ENCODE measurements at regions not wholly inside any gene's neighbourhood (a gene's known extent, or its start where the extent isn't known, plus 50 kb on each side); places are given as distances from the start of the nearest gene placed in this dataset.

DNA sequence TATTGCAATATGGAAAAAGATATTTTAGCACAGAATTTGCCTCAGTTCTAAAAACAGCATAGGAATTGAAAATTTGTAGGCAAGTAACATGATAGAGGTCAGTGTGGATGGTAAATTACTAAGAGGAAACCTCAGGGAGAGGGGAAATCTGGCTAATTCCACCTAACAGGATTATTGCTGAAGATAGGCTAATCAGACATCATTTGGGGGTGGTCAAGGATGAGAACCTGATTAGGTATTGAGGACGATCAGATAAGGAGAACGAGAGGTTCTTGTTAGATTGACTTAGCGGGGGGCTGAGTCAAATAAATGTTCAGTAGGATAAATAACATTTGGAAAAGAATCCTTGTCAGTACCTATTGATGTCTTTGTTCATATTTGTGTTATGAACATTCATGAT lies 543.2 kb upstream of the LRRTM4 start:
- TF ChIP-seq, protein P1, sequence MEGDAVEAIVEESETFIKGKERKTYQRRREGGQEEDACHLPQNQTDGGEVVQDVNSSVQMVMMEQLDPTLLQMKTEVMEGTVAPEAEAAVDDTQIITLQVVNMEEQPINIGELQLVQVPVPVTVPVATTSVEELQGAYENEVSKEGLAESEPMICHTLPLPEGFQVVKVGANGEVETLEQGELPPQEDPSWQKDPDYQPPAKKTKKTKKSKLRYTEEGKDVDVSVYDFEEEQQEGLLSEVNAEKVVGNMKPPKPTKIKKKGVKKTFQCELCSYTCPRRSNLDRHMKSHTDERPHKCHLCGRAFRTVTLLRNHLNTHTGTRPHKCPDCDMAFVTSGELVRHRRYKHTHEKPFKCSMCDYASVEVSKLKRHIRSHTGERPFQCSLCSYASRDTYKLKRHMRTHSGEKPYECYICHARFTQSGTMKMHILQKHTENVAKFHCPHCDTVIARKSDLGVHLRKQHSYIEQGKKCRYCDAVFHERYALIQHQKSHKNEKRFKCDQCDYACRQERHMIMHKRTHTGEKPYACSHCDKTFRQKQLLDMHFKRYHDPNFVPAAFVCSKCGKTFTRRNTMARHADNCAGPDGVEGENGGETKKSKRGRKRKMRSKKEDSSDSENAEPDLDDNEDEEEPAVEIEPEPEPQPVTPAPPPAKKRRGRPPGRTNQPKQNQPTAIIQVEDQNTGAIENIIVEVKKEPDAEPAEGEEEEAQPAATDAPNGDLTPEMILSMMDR (IDR thresholded peaks at IDR 0.05; ENCODE audit: poor library complexity, severe bottlenecking) = no peak
- Histone ChIP-seq H3K9me3 (ENCODE audit: severe bottlenecking) (no peaks in the 10 kb centered on the region), H3K27me3 (ENCODE audit: insufficient read depth, poor library complexity, severe bottlenecking) (no peaks in the 10 kb centered on the region), H3K4me1 (ENCODE audit: insufficient read depth, poor library complexity, severe bottlenecking) (no peaks in the 10 kb centered on the region), H3K36me3 (ENCODE audit: low read depth) (no peaks in the 10 kb centered on the region), H3K4me3 (ENCODE audit: severe bottlenecking) (no peak overlapping the region), H3K27ac (ENCODE audit: poor library complexity, severe bottlenecking) (no peak overlapping the region)
- DNase-seq (ENCODE audit: low spot score) (no peak), ATAC-seq (ENCODE audit: low read depth) (no peak)

- Histone ChIP-seq H3K36me3 (ENCODE audit: low read depth) (no peaks in the 10 kb centered on the region), H3K4me1 (ENCODE audit: insufficient read depth, poor library complexity, severe bottlenecking) (no peaks in the 10 kb centered on the region), H3K27ac (ENCODE audit: poor library complexity, severe bottlenecking) (no peak overlapping the region), H3K9me3 (ENCODE audit: severe bottlenecking) (no peaks in the 10 kb centered on the region), H3K4me3 (ENCODE audit: severe bottlenecking) (no peak overlapping the region), H3K27me3 (ENCODE audit: insufficient read depth, poor library complexity, severe bottlenecking) (no peaks in the 10 kb centered on the region)
- ATAC-seq (ENCODE audit: low read depth) (no peak), DNase-seq (ENCODE audit: low spot score) (no peak)
- TF ChIP-seq, protein P1 (IDR thresholded peaks at IDR 0.05; ENCODE audit: poor library complexity, severe bottlenecking) = no peak
Measured at GRCh38 chr2:78068808-78069207, 546.6 kb upstream of the LRRTM4 start.

- H3K4me1 ChIP-seq (ENCODE audit: insufficient read depth, poor library complexity, severe bottlenecking) = no peaks in the 10 kb centered on the region
- no peaks in the 10 kb centered on the region for H3K27me3 ChIP-seq (ENCODE audit: insufficient read depth, poor library complexity, severe bottlenecking)
- no peak overlapping the region for H3K27ac ChIP-seq (ENCODE audit: poor library complexity, severe bottlenecking)
- no peaks in the 10 kb centered on the region for H3K36me3 ChIP-seq (ENCODE audit: low read depth)
- TF ChIP-seq, protein P1 (IDR thresholded peaks at IDR 0.05; ENCODE audit: poor library complexity, severe bottlenecking) = no peak
- H3K4me3 ChIP-seq (ENCODE audit: severe bottlenecking) = no peak overlapping the region
- no peaks in the 10 kb centered on the region for H3K9me3 ChIP-seq (ENCODE audit: severe bottlenecking)
- ATAC-seq (ENCODE audit: low read depth) = no peak
- no peak for DNase-seq (ENCODE audit: low spot score)
Measured at GRCh38 chr2:78070693-78071092, 548.5 kb upstream of the LRRTM4 start.

- Histone ChIP-seq H3K36me3 (ENCODE audit: low read depth) (no peaks in the 10 kb centered on the region), H3K27ac (ENCODE audit: poor library complexity, severe bottlenecking) (no peak overlapping the region), H3K9me3 (ENCODE audit: severe bottlenecking) (no peaks in the 10 kb centered on the region), H3K27me3 (ENCODE audit: insufficient read depth, poor library complexity, severe bottlenecking) (no peaks in the 10 kb centered on the region), H3K4me3 (ENCODE audit: severe bottlenecking) (no peak overlapping the region), H3K4me1 (ENCODE audit: insufficient read depth, poor library complexity, severe bottlenecking) (no peaks in the 10 kb centered on the region)
- TF ChIP-seq, protein P1 (IDR thresholded peaks at IDR 0.05; ENCODE audit: poor library complexity, severe bottlenecking) = no peak
- DNase-seq (ENCODE audit: low spot score) (no peak), ATAC-seq (ENCODE audit: low read depth) (no peak)
Measured at GRCh38 chr2:78077633-78078032, 555.5 kb upstream of the LRRTM4 start.

DNA sequence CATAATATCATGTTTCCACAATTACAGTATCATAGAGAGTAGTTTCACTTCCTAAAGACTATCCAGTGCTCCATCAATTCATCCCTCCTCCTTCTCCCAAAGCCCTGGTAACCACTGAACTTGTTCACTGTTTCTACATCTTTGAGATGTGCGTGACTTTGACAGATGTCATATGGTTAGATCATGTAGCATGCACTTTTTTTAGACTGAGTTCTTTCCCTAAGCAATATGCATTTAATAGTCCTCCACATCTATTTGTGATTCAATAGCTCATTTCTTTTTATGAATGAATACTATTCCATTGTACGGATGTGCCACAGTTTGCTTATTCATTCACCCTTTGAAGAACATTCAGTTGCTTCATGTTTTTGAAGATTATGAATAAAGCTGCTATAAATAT lies 560.4 kb upstream of the LRRTM4 start:
- Histone ChIP-seq H3K9me3 (ENCODE audit: severe bottlenecking) (no peaks in the 10 kb centered on the region), H3K27me3 (ENCODE audit: insufficient read depth, poor library complexity, severe bottlenecking) (no peaks in the 10 kb centered on the region), H3K4me3 (ENCODE audit: severe bottlenecking) (no peak overlapping the region), H3K27ac (ENCODE audit: poor library complexity, severe bottlenecking) (no peak overlapping the region), H3K36me3 (ENCODE audit: low read depth) (no peaks in the 10 kb centered on the region), H3K4me1 (ENCODE audit: insufficient read depth, poor library complexity, severe bottlenecking) (no peaks in the 10 kb centered on the region)
- ATAC-seq (ENCODE audit: low read depth) = no peak
- no peak for DNase-seq (ENCODE audit: low spot score)
- TF ChIP-seq, protein P1 (IDR thresholded peaks at IDR 0.05; ENCODE audit: poor library complexity, severe bottlenecking) = no peak
